Activated B cell treated with CpG ODN at 0.5 μM for 24 hours (primary cell): ENCODE measurements at regions not wholly inside any gene's neighbourhood (a gene's known extent, or its start where the extent isn't known, plus 50 kb on each side); places are given as distances from the start of the nearest gene placed in this dataset.

Source experiments
- ATAC-seq: fragments of 200-7000 bp; cut with Tn5 transposase; one replicate; pipeline ENCODE4 v1.10.0; 2021; ENCODE audit warnings: low read depth, mild to moderate bottlenecking, moderate library complexity
- CTCF ChIA-PET: fragments of 350-600 bp; sonication (Branson Sonifier 250); formaldehyde crosslinking; loops from one replicate; lab custom pipeline; 2021; ENCODE audit warnings: antibody characterized with exemption; lab: Charles Lee
- POLR2A ChIA-PET: fragments of 350-600 bp; sonication (Branson Sonifier 250); formaldehyde crosslinking; loops from one replicate; lab custom pipeline; 2021; ENCODE audit warnings: antibody characterized with exemption; lab: Charles Lee
- DNase-seq: peaks from one replicate; pipeline ENCODE4 v3.0.0; 2022
- H3K27ac Mint-ChIP-seq: one replicate; pipeline ENCODE4 v1.8.0; 2020; ENCODE audit warnings: mixed read lengths
- H3K27me3 Mint-ChIP-seq: one replicate; pipeline ENCODE4 v1.8.0; 2021; ENCODE audit warnings: mixed read lengths
- H3K36me3 Mint-ChIP-seq: one replicate; pipeline ENCODE4 v1.8.0; 2021; ENCODE audit warnings: low read depth, mixed read lengths
- H3K4me1 Mint-ChIP-seq: one replicate; pipeline ENCODE4 v1.8.0; 2021; ENCODE audit warnings: mixed read lengths
- H3K4me3 Mint-ChIP-seq: one replicate; pipeline ENCODE4 v1.8.0; 2020; ENCODE audit warnings: mild to moderate bottlenecking, mixed read lengths
- H3K9me3 Mint-ChIP-seq: one replicate; pipeline ENCODE4 v1.8.0; 2020; ENCODE audit warnings: mixed read lengths
- CTCF ChIP-seq: fragments of 200-600 bp; IDR thresholded peaks from one replicate; pipeline ENCODE4 v1.8.0; 2022; ENCODE audit warnings: antibody characterized with exemption, mild to moderate bottlenecking
- intact Hi-C: fragments of 100-400 bp; cut with micrococcal nuclease; formaldehyde crosslinking; loops from one replicate; pipeline ENCODE4 v1.15.1; 2024

GRCh38 chr14:100972118-100972897 is 68.8 kb upstream of the RTL1 start:
- no peaks in the 10 kb centered on the region for H3K27me3 Mint-ChIP-seq
- no peak for TF ChIP-seq CTCF
- H3K36me3 Mint-ChIP-seq = no peaks in the 10 kb centered on the region
- intact Hi-C loops = no loop called here
- no peak for DNase-seq
- ChIA-PET CTCF (no interaction called here), POLR2A (no interaction called here)
- H3K27ac Mint-ChIP-seq = no peak overlapping the region
- no peak for ATAC-seq
- no peaks in the 10 kb centered on the region for H3K4me1 Mint-ChIP-seq
- H3K9me3 Mint-ChIP-seq = no peaks in the 10 kb centered on the region
- no peak overlapping the region for H3K4me3 Mint-ChIP-seq

- no peak overlapping the region for H3K27ac Mint-ChIP-seq
- H3K4me3 Mint-ChIP-seq = no peak overlapping the region
- TF ChIP-seq CTCF = no peak
- no peaks in the 10 kb centered on the region for H3K27me3 Mint-ChIP-seq
- no peaks in the 10 kb centered on the region for H3K36me3 Mint-ChIP-seq
- POLR2A ChIA-PET = no interaction called here
- intact Hi-C loops = no loop called here
- no peaks in the 10 kb centered on the region for H3K9me3 Mint-ChIP-seq
- CTCF ChIA-PET = no interaction called here
- no peaks in the 10 kb centered on the region for H3K4me1 Mint-ChIP-seq
- ATAC-seq = no peak
- DNase-seq = no peak
These were observed 72.1 kb upstream of the RTL1 start for GRCh38 chr14:100975671-100976070.

GRCh38 chr14:100979079-100979478 is 75.6 kb upstream of the RTL1 start:
- ATAC-seq (no peak), DNase-seq (no peak)
- intact Hi-C loops = no loop called here
- Mint-ChIP-seq H3K27me3 (no peaks in the 10 kb centered on the region), H3K4me3 (no peak overlapping the region), H3K27ac (no peak overlapping the region), H3K4me1 (no peaks in the 10 kb centered on the region), H3K36me3 (no peaks in the 10 kb centered on the region), H3K9me3 (no peaks in the 10 kb centered on the region)
- no peak for TF ChIP-seq CTCF
- ChIA-PET CTCF (no interaction called here), POLR2A (no interaction called here)

GRCh38 chr14:100979780-100980179 is 76.3 kb upstream of the RTL1 start:
- no peak for ATAC-seq
- ChIA-PET POLR2A (no interaction called here), CTCF (no interaction called here)
- Mint-ChIP-seq H3K4me3 (no peak overlapping the region), H3K27ac (no peak overlapping the region), H3K9me3 (no peaks in the 10 kb centered on the region), H3K4me1 (no peaks in the 10 kb centered on the region), H3K27me3 (no peaks in the 10 kb centered on the region), H3K36me3 (no peaks in the 10 kb centered on the region)
- intact Hi-C loops = no loop called here
- no peak for DNase-seq
- TF ChIP-seq CTCF = no peak

- Mint-ChIP-seq H3K9me3 (no peaks in the 10 kb centered on the region), H3K27ac (no peak overlapping the region), H3K4me3 (no peak overlapping the region), H3K36me3 (no peaks in the 10 kb centered on the region), H3K4me1 (no peaks in the 10 kb centered on the region), H3K27me3 (no peaks in the 10 kb centered on the region)
- ChIA-PET CTCF (no interaction called here), POLR2A (no interaction called here)
- no peak for ATAC-seq
- no peak for TF ChIP-seq CTCF
- no peak for DNase-seq
- intact Hi-C loops = no loop called here
These were observed 77.3 kb upstream of the RTL1 start for GRCh38 chr14:100980823-100981222.
